ENCODE measurements at regions not wholly inside any gene's neighbourhood (a gene's known extent, or its start where the extent isn't known, plus 50 kb on each side); places are given as distances from the start of the nearest gene placed in this dataset.

DNA sequence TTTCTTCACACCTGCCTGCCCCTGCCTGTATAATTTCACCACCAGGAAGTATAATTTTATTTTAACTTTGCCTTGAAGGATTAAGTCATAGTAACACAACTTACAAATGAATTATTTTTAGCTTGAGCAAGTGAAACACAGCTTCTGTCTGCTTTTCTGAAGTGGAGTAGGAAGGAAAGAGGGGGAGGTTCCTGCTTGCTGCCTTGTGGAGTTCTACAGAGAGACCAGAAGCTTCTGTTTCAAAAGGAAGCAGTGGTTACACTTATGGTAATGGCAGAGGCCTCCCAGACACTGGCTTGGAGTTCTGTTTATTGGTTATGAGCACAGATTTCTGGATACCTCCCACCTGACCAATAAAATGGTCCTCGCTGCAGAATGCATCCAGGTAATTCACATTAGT lies 159.6 kb downstream of the TMEM200A start:
- H3K4me1 Mint-ChIP-seq (ENCODE audit: low read depth, unreplicated experiment) = no peaks in the 10 kb centered on the region
- H3K36me3 Mint-ChIP-seq (ENCODE audit: unreplicated experiment) = no peaks in the 10 kb centered on the region
- no peak overlapping the region for H3K27ac Mint-ChIP-seq (ENCODE audit: unreplicated experiment)
- H3K4me3 Mint-ChIP-seq (ENCODE audit: unreplicated experiment) = no peak overlapping the region
- no peaks in the 10 kb centered on the region for H3K27me3 Mint-ChIP-seq (ENCODE audit: unreplicated experiment)
- peaks cover 3% of the 10 kb centered on the region for H3K9me3 Mint-ChIP-seq (ENCODE audit: unreplicated experiment)
- no peak for DNase-seq
- TF ChIP-seq, protein P1, sequence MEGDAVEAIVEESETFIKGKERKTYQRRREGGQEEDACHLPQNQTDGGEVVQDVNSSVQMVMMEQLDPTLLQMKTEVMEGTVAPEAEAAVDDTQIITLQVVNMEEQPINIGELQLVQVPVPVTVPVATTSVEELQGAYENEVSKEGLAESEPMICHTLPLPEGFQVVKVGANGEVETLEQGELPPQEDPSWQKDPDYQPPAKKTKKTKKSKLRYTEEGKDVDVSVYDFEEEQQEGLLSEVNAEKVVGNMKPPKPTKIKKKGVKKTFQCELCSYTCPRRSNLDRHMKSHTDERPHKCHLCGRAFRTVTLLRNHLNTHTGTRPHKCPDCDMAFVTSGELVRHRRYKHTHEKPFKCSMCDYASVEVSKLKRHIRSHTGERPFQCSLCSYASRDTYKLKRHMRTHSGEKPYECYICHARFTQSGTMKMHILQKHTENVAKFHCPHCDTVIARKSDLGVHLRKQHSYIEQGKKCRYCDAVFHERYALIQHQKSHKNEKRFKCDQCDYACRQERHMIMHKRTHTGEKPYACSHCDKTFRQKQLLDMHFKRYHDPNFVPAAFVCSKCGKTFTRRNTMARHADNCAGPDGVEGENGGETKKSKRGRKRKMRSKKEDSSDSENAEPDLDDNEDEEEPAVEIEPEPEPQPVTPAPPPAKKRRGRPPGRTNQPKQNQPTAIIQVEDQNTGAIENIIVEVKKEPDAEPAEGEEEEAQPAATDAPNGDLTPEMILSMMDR (IDR thresholded peaks at IDR 0.05; ENCODE audit: partially characterized antibody, unreplicated experiment) = no peak

DNA sequence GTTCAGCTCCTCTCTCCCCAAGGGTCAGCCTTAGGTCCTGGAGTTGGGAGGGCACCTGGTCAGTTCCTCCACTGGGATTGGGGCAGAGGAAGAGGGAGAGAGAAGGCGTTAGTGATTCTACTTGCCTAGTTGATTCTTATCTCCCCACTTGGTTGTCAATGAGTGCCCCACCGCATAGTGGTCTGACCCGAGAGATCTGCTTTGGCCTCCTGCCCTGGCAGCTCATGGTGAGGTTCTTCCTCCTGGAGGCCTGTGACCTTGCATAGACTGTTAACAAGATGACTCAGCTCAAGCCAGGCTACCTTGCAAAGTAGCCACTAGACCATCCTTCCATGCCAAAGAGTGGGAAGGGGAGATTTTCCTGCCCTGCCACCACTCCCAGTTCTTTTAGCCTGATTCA lies 160.6 kb downstream of the TMEM200A start:
- no peak for DNase-seq
- H3K36me3 Mint-ChIP-seq (ENCODE audit: unreplicated experiment) = no peaks in the 10 kb centered on the region
- no peak overlapping the region for H3K4me3 Mint-ChIP-seq (ENCODE audit: unreplicated experiment)
- TF ChIP-seq, protein P1 (IDR thresholded peaks at IDR 0.05; ENCODE audit: partially characterized antibody, unreplicated experiment) = no peak
- H3K9me3 Mint-ChIP-seq (ENCODE audit: unreplicated experiment) = no peaks in the 10 kb centered on the region
- no peaks in the 10 kb centered on the region for H3K4me1 Mint-ChIP-seq (ENCODE audit: low read depth, unreplicated experiment)
- H3K27me3 Mint-ChIP-seq (ENCODE audit: unreplicated experiment) = no peaks in the 10 kb centered on the region
- no peak overlapping the region for H3K27ac Mint-ChIP-seq (ENCODE audit: unreplicated experiment)

DNA sequence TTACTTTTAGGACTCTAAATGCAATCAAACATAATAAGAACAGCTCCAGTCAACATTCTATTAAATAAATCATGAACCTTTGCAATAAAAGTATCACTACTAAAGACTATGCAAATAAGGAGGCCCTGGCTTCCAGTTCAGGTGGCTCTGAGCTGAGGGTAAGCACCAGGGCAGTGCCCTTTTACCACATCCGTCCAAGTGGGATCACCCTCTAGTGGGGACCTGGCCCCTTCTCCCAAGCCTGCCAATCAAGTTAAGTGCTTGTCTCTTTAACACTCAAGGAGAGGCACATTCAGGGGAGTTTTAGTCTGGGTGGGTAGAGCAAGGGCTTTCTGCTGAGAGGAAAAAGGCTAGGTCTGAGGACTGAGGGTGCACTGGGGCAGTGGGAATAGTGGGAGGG lies 161.4 kb downstream of the TMEM200A start:
- DNase-seq = no peak
- TF ChIP-seq, protein P1 (IDR thresholded peaks at IDR 0.05; ENCODE audit: partially characterized antibody, unreplicated experiment) = no peak
- Mint-ChIP-seq H3K4me1 (ENCODE audit: low read depth, unreplicated experiment) (no peaks in the 10 kb centered on the region), H3K4me3 (ENCODE audit: unreplicated experiment) (no peak overlapping the region), H3K27ac (ENCODE audit: unreplicated experiment) (no peak overlapping the region), H3K9me3 (ENCODE audit: unreplicated experiment) (no peaks in the 10 kb centered on the region), H3K36me3 (ENCODE audit: unreplicated experiment) (no peaks in the 10 kb centered on the region), H3K27me3 (ENCODE audit: unreplicated experiment) (no peaks in the 10 kb centered on the region)

DNA sequence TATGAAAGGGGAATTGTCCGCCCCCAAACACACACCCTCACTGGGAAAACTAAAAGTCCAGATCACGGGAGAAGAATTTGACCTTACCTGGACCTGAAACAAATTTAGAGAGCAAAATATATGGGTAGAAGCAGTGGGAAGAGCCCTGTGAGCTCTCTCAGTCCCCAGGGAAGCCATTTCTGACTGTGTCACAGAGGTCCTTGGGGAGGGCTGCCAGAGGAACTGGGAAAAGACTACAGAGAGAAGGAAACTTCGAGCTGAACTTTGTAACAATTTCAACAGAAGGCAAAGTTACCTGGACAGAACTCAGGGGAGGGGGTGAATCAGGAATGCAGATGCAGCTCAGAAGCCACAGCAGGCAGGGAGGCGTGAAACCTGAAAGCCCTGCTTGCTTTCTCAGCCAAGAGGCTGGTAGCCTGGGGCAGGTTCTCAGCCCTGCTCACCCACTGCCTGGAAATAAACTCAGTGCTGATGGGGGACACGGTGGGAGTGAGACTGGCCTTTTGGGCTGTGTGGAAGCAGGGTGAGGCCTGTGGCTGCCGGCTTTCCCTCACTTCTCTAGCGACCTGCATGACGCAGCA lies 163.8 kb downstream of the TMEM200A start:
- H3K4me1 Mint-ChIP-seq (ENCODE audit: low read depth, unreplicated experiment) = no peaks in the 10 kb centered on the region
- no peak for DNase-seq
- no peak overlapping the region for H3K4me3 Mint-ChIP-seq (ENCODE audit: unreplicated experiment)
- no peaks in the 10 kb centered on the region for H3K9me3 Mint-ChIP-seq (ENCODE audit: unreplicated experiment)
- TF ChIP-seq, protein P1 (IDR thresholded peaks at IDR 0.05; ENCODE audit: partially characterized antibody, unreplicated experiment) = no peak
- peaks cover 2% of the 10 kb centered on the region for H3K27me3 Mint-ChIP-seq (ENCODE audit: unreplicated experiment)
- no peak overlapping the region for H3K27ac Mint-ChIP-seq (ENCODE audit: unreplicated experiment)
- H3K36me3 Mint-ChIP-seq (ENCODE audit: unreplicated experiment) = no peaks in the 10 kb centered on the region

DNA sequence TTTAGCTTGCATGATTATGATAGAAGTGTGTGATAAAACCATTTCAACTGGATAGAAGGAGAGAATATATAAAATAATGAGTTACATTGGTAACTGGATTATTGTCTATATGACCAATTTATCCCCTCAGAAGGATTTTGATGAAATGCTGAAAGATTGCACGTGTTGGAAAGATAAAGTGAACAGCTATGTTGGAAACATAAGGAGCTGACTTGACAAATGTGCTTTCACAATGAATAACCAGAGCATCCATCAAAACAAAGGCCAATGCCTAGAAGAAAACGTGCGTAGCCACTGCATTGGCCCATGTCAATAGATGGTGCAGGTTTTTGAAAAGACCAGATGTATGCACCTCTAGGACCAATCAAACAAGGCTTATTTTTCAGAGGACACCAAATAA lies 168.8 kb downstream of the TMEM200A start:
- H3K36me3 Mint-ChIP-seq (ENCODE audit: unreplicated experiment) = peaks cover 11% of the 10 kb centered on the region
- no peaks in the 10 kb centered on the region for H3K9me3 Mint-ChIP-seq (ENCODE audit: unreplicated experiment)
- no peak overlapping the region for H3K27ac Mint-ChIP-seq (ENCODE audit: unreplicated experiment)
- peaks cover 2% of the 10 kb centered on the region for H3K27me3 Mint-ChIP-seq (ENCODE audit: unreplicated experiment)
- DNase-seq = no peak
- no peaks in the 10 kb centered on the region for H3K4me1 Mint-ChIP-seq (ENCODE audit: low read depth, unreplicated experiment)
- no peak overlapping the region for H3K4me3 Mint-ChIP-seq (ENCODE audit: unreplicated experiment)
- TF ChIP-seq, protein P1 (IDR thresholded peaks at IDR 0.05; ENCODE audit: partially characterized antibody, unreplicated experiment) = no peak

Data from glutamatergic neuron (in vitro differentiated cells).